Activated naive CD8-positive, alpha-beta T cell treated with anti-CD3 and anti-CD28 coated beads, Interleukin-2, amount 50 U/mL, for 24 hours (primary cell): ENCODE measurements at regions not wholly inside any gene's neighbourhood (a gene's known extent, or its start where the extent isn't known, plus 50 kb on each side); places are given as distances from the start of the nearest gene placed in this dataset.

Source experiments
- ATAC-seq: fragments of 150-1000 bp; cut with Tn5 transposase; one replicate; pipeline ENCODE4 v1.10.0; 2021
- DNase-seq: peaks from one replicate; pipeline ENCODE4 v3.0.0; 2021
- H3K27ac Mint-ChIP-seq: one replicate; pipeline ENCODE4 v1.8.0; 2021; ENCODE audit warnings: mild to moderate bottlenecking, mixed read lengths
- H3K27me3 Mint-ChIP-seq: one replicate; pipeline ENCODE4 v1.8.0; 2021; ENCODE audit warnings: mixed read lengths
- H3K36me3 Mint-ChIP-seq: one replicate; pipeline ENCODE4 v1.8.0; 2021; ENCODE audit warnings: low read depth, mixed read lengths
- H3K4me1 Mint-ChIP-seq: one replicate; pipeline ENCODE4 v1.8.0; 2021; ENCODE audit warnings: mixed read lengths
- H3K4me3 Mint-ChIP-seq: one replicate; pipeline ENCODE4 v1.8.0; 2021; ENCODE audit warnings: mild to moderate bottlenecking, moderate library complexity, mixed read lengths
- H3K9me3 Mint-ChIP-seq: one replicate; pipeline ENCODE4 v1.8.0; 2021; ENCODE audit warnings: mixed read lengths

DNA sequence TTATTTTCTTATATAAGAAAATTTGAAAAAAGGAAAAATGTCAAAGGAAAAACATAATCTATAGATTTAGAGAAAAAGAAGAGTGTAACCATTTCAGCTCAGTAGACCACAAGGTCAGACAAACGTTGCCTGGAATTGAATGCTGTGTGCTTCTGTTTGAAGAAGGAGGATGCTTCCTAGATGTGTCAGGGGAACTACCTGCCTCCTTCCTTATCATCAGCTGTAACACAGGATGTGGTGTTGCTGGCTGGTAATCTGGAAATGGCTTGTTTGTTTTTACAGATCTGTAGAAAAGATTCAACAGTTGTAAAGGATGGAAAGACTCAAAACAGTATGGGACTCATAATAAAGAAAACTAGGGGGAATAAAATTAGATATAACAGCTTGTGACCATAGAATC, 160.7 kb upstream of the MEF2C start:
- no peak overlapping the region for H3K27ac Mint-ChIP-seq
- DNase-seq (no peak), ATAC-seq (no peak)
- no peaks in the 10 kb centered on the region for H3K36me3 Mint-ChIP-seq
- peaks cover 2% of the 10 kb centered on the region for H3K9me3 Mint-ChIP-seq
- H3K27me3 Mint-ChIP-seq = no peaks in the 10 kb centered on the region
- H3K4me1 Mint-ChIP-seq = no peaks in the 10 kb centered on the region
- H3K4me3 Mint-ChIP-seq = no peak overlapping the region

DNA sequence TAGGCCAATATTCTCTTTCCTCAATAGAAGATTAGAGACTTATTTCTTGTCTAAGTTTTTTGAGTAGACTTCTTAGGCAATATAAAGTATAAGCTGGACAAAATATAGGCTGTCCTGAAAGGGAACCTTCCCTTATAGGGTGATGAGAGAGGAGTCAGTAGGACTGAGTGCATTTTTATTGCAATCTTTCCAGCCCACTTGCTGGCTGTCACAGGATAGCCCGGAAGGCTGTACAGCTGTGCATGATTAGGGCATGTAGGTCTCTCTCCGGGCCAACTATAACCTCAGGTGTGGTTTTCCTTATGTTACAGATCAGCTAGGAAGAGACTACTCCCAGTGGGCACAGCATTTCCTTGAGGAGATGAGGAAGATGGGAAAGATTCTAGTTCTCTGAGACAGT, 159.8 kb upstream of the MEF2C start:
- Mint-ChIP-seq H3K27me3 (no peaks in the 10 kb centered on the region), H3K4me1 (no peaks in the 10 kb centered on the region), H3K9me3 (peaks cover 5% of the 10 kb centered on the region), H3K27ac (no peak overlapping the region), H3K36me3 (no peaks in the 10 kb centered on the region), H3K4me3 (no peak overlapping the region)
- ATAC-seq (no peak), DNase-seq (no peak)

DNA sequence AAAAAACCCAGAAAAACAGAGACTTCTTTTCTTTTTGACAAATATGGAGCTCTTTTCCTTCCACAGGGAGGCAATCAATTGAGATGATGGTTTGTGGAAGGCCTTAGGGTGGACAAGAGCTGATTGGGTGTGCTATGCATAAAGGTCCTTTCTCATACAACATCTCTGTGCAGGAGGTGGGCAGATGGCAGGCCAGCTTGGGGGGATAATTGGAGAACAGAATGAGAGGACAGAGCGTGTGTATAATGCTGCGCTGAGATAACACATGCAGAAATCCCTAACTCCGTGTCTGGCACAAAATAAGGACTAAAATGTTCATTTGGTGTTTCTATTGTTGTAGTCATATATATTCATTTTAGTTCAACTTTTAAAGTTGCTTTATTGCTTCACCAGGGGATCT, 159.0 kb upstream of the MEF2C start:
- Mint-ChIP-seq H3K27ac (no peak overlapping the region), H3K4me1 (no peaks in the 10 kb centered on the region), H3K36me3 (no peaks in the 10 kb centered on the region), H3K9me3 (peaks cover 5% of the 10 kb centered on the region), H3K27me3 (no peaks in the 10 kb centered on the region), H3K4me3 (no peak overlapping the region)
- DNase-seq = no peak
- ATAC-seq = no peak

DNA sequence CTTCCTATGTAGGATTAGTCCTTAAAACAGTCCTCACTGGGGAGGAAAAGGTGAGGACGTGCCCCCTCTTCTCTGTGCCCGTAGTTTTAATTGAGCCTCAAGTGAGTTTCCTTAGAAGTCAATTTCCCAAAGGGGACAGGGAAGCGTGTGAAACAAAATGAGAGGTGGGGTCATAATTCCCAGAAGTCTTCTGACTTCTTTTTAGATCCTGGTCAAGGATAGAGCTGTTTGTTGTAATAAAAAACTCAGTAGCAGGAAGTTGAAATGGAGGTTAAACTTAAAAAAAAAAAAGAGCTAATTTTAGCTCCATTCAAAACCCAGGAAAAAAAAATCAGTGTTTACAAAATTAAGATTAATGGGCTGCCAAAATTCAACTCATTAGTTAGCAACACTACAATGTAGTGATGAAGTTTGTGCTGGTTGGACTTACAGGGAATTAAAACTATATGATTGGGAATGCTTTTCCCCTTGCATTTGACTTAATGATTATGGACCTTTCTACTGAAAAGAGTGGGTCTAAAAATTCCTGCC, 158.3 kb upstream of the MEF2C start:
- DNase-seq = no peak
- Mint-ChIP-seq H3K4me1 (no peaks in the 10 kb centered on the region), H3K4me3 (no peak overlapping the region), H3K36me3 (no peaks in the 10 kb centered on the region), H3K9me3 (peaks cover 5% of the 10 kb centered on the region), H3K27me3 (no peaks in the 10 kb centered on the region), H3K27ac (no peak overlapping the region)
- ATAC-seq = no peak

DNA sequence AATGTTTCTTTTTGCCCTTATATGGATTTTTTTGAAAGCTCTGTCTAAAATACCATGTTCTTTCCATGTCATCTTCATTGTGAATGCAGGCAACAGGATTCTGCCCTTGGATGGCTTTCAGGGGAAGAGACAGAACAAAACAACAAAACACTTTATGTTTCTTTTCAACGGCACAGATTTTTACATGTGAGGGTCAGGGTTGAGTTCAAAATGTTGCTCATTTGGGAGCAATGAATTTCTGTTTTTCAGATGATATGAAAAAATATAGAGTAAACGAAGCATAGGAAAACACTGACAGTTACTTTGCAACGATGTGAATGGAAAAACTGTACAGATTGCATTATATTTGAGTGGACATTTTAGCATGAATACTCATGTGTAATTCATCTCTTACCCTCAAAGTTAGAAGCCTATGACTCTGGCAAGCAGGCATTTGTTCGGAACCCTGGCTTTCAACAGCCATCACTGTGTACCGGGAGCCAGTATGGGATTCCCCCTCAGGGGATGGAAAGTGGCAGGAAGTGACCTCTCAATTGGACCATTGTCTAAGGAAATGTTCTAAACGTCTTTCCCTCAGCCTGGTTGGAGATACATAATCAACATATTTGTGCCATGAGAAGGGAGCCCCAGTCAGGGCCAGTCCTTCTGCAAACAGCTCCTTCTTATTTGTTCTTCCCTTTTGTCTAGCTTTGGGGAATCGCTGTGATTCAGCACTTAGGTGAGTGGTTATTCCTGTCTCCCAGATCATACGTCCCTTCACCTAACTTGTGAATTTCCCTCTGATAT, 153.9 kb upstream of the MEF2C start:
- DNase-seq (no peak), ATAC-seq (no peak)
- Mint-ChIP-seq H3K27ac (no peak overlapping the region), H3K4me3 (no peak overlapping the region), H3K9me3 (peaks cover 5% of the 10 kb centered on the region), H3K27me3 (no peaks in the 10 kb centered on the region), H3K36me3 (no peaks in the 10 kb centered on the region), H3K4me1 (no peaks in the 10 kb centered on the region)

DNA sequence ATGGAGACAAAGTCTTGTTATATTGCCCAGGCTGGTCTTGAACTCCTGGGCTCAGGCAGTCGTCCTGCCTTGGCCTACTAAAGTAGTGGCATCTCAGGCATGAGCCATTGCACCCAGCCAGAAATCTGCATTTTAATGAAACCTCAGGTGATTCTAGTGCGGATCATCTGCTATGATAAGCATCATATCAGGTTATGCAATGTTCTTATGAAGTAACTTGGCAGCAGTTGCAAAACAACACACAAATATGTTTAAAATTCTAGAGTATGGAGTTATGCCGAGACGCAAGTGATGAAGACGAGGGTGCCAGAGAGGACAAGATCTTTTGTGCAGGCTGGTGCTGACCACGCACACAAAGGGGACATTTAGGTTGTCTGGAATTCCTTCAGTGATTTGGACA, 153.2 kb upstream of the MEF2C start:
- Mint-ChIP-seq H3K27me3 (no peaks in the 10 kb centered on the region), H3K36me3 (no peaks in the 10 kb centered on the region), H3K9me3 (peaks cover 5% of the 10 kb centered on the region), H3K4me1 (no peaks in the 10 kb centered on the region), H3K4me3 (no peak overlapping the region), H3K27ac (no peak overlapping the region)
- DNase-seq (no peak), ATAC-seq (no peak)

DNA sequence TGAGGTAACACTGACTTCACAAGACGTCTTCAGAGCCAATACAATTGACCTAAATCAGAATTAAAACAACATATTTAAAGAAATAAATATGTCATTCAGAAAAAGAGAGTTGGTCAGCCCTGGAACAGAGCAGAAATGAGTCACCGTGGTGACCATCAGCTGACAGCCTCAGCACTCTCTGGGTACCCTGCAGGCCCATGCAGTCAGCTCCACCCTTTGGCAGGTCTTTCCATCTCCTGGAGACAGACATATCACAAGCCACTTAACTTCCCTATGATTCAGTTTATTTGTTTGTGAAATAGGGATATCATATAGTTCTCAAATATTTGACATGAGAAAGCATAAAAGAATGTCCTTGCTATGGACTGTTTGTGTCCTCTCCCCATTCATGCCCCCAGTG, 151.6 kb upstream of the MEF2C start:
- Mint-ChIP-seq H3K36me3 (no peaks in the 10 kb centered on the region), H3K27me3 (no peaks in the 10 kb centered on the region), H3K4me3 (no peak overlapping the region), H3K9me3 (peaks cover 5% of the 10 kb centered on the region), H3K27ac (no peak overlapping the region), H3K4me1 (no peaks in the 10 kb centered on the region)
- ATAC-seq = no peak
- DNase-seq = no peak

DNA sequence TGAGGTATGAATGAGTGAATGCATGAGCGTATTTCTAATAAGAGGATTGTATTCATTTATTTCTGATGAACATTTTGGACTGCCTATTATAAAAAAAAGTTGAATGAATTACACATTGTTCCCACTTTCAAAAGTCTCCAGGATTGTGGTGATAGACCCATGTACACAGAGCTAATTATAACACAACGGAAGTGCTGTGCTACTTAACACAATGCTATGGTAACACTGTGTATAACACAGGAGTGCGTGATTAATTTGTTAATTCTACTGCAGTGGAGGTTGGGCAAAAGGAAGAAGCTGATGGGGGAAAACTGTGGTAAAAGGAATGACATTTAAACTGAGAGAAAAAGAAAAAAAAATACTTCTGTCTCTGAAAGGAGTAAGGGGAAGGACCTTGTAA, 147.8 kb upstream of the MEF2C start:
- DNase-seq (no peak), ATAC-seq (no peak)
- H3K27me3 Mint-ChIP-seq = no peaks in the 10 kb centered on the region
- H3K4me3 Mint-ChIP-seq = no peak overlapping the region
- no peaks in the 10 kb centered on the region for H3K36me3 Mint-ChIP-seq
- H3K9me3 Mint-ChIP-seq = peaks cover 10% of the 10 kb centered on the region
- no peaks in the 10 kb centered on the region for H3K4me1 Mint-ChIP-seq
- H3K27ac Mint-ChIP-seq = no peak overlapping the region

DNA sequence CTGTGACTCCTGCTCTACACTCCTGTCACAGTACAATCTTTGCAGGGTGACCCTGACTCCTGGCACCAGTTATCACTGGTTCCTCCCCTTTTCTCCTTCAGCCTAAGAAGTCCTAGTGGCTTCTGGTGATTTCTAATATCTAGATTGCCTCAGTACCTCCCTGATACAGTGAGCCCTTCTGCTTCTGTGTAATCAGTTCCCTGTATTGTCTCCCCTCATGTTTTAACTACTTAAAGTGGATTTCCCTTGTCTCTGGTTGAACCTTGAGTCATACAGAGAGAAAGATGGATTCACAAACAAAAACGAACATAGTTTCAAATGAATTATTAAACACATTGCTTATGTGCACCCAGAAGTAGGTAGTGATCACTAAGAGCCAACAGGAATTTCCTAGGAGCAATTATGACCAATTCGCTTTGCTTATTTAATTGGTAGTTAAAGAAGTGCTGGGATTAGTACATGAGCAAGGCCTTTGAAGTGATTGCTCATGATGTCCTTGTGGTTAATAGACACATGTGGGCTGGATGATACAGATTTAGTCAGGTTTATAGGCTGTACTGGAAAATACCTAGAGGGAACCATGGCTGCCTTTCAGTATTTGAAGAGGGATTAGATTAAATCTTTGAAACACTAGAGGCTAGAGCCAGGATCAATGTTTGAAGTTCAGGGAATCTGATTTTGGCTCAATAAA, 145.8 kb upstream of the MEF2C start:
- no peak for DNase-seq
- Mint-ChIP-seq H3K4me1 (no peaks in the 10 kb centered on the region), H3K27me3 (no peaks in the 10 kb centered on the region), H3K36me3 (no peaks in the 10 kb centered on the region), H3K9me3 (peaks cover 10% of the 10 kb centered on the region), H3K4me3 (no peak overlapping the region), H3K27ac (no peak overlapping the region)
- ATAC-seq = no peak

DNA sequence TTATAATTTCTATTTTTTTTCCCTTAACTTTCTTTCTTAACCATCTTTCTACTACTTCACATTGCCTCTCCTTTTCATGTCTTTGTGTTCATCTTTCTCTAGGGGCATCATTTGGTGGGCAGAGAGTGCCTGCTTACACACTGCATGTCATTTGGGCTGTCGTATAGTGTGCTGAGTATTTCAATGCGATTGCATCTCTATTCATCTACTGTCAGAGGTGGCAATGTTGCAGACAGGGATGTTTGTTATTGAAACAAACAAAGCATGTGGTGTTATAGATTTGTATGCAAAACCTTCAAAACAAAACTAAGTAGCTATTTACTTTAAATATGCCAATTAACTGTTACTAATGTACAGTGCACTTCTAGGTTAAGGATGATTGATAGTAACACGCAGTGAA, 141.1 kb upstream of the MEF2C start:
- no peaks in the 10 kb centered on the region for H3K27me3 Mint-ChIP-seq
- ATAC-seq (no peak), DNase-seq (no peak)
- no peaks in the 10 kb centered on the region for H3K4me1 Mint-ChIP-seq
- H3K27ac Mint-ChIP-seq = no peak overlapping the region
- H3K9me3 Mint-ChIP-seq = peaks cover 10% of the 10 kb centered on the region
- no peak overlapping the region for H3K4me3 Mint-ChIP-seq
- H3K36me3 Mint-ChIP-seq = no peaks in the 10 kb centered on the region

DNA sequence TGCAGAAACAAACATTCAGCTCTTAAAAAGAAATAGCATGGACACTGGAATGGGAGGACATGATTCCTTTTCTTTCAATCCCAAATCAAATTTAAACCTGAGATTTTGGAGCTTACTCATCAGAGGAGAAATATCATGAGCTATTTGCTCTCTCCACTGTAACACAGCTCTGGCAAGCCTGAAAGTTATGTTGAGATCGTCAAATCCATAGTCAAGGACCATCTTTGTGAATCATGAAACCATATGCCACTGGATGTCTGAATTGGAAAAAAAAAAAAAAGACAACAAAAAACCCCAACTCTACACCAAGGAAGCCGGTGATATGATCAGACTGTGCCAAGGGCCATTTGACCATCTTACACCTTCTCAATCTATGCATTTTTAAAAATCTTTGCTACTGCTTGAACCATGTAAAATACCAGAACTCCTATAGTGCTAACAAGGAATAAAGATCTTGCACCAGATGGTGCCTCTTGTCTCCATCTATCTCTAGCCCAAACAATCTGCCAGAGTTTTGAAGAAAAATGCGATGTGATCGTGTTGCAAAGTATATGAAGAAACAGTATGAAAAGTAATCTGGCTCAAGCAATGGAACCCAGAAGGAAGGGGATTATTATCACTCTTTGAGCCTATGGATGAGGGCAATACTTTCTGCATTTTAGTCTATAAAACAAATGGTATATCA, 138.1 kb upstream of the MEF2C start:
- Mint-ChIP-seq H3K9me3 (no peaks in the 10 kb centered on the region), H3K4me3 (no peak overlapping the region), H3K27ac (no peak overlapping the region), H3K27me3 (no peaks in the 10 kb centered on the region), H3K4me1 (no peaks in the 10 kb centered on the region), H3K36me3 (no peaks in the 10 kb centered on the region)
- DNase-seq = no peak
- ATAC-seq = no peak

DNA sequence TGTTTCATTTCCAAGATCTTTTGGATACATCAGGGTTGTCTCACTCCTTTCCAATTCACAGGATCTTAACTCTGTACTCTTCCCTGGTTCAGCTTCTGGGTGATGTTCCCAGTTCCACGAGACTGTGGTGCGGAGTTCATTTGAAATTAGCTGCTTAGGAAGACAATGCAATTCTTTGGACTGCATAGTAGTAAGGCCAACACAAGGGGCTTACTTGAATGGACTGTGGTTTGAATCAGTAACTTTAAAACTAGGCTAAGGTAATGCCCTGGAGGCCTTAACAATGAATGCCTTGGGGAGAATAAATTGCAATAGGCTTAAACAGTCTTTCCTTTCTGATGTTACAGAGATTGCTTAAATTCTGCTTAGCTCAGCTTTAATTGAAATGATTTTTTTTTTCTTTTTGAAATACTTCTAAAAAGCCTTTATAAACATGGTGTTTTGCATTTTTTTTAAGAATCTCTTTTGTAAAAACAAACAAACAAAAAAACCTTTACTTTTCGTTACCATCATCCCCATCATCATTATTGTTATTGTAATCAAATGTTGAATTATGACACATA, 133.8 kb upstream of the MEF2C start:
- DNase-seq = no peak
- Mint-ChIP-seq H3K9me3 (no peaks in the 10 kb centered on the region), H3K36me3 (no peaks in the 10 kb centered on the region), H3K4me3 (no peak overlapping the region), H3K4me1 (no peaks in the 10 kb centered on the region), H3K27ac (no peak overlapping the region), H3K27me3 (no peaks in the 10 kb centered on the region)
- ATAC-seq = no peak

DNA sequence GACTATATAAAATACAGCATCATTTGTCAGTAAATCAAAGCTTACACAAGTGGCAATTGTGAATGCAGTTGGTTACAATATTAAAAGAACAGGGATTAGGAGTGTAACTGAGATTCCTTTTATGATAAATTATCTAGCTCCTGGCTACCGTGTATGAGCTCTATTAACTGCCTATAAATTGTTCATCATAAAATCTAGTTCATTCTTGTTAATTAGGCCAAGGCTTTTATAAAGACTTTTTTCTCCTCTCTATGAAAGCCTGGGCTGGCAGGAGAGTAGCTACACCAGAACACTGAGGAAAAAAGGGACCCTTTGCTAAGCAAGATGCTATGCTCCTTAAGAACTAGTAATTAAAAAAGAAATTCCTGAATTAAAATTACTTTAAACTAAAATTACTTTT, 132.4 kb upstream of the MEF2C start:
- H3K4me3 Mint-ChIP-seq = no peak overlapping the region
- H3K27ac Mint-ChIP-seq = no peak overlapping the region
- DNase-seq = no peak
- H3K27me3 Mint-ChIP-seq = no peaks in the 10 kb centered on the region
- no peaks in the 10 kb centered on the region for H3K9me3 Mint-ChIP-seq
- H3K4me1 Mint-ChIP-seq = peaks cover 1% of the 10 kb centered on the region
- H3K36me3 Mint-ChIP-seq = no peaks in the 10 kb centered on the region
- no peak for ATAC-seq

DNA sequence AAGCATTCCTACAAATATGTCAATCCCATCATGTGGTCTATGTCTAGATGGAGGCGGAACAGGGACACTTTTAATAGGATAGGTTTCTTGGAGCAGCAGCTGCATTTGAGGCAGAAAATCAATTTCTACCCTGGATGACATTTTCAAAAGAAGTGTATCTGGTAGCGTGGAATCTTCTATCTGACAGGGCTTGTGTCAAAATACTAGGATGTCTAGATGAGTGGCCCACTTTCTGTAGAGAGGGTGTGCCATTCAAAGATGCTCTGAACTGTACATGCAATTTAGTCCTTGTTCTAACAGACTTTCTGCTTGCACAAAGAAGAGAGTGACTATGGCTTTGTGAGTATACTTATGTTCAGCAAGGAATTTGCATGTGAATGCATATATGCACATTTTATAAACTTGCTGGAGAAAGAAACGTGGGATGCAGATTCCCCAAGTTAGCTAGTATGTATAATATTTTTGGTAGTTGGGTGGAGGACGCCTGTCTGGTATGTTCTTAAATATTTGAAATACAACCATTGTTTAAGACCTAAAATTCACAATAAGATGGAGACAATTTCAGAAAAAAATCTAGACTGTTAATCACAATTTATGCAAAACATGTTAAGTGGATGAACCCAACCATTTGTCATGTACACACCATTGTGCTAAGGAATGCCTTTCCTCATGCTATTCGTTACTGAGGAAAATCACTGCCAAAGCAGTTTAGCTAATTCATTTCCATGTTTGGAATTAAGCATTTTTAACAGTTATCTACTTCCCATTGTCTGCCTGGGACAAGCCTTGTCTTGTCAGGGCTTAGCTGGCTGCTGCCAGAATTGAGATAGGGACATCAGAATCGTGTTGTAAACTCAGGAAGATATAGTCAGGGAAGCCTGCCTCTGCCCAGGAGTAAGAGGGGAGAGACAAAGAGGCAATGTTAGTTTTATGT, 129.1 kb upstream of the MEF2C start:
- Mint-ChIP-seq H3K9me3 (no peaks in the 10 kb centered on the region), H3K27me3 (no peaks in the 10 kb centered on the region), H3K36me3 (no peaks in the 10 kb centered on the region), H3K27ac (no peak overlapping the region), H3K4me3 (no peak overlapping the region), H3K4me1 (peaks cover 3% of the 10 kb centered on the region)
- no peak for DNase-seq
- no peak for ATAC-seq
